Right atrium auricular region (tissue), 2 donors: ENCODE measurements at regions not wholly inside any gene's neighbourhood (a gene's known extent, or its start where the extent isn't known, plus 50 kb on each side); places are given as distances from the start of the nearest gene placed in this dataset.

ENCODE experiments used
- DNase-seq: peaks from one replicate; pipeline ENCODE4 v3.0.0-alpha.2; 2019; ENCODE audit warnings: low spot score
- H3K27ac ChIP-seq, 2 donors: fragments of 200-600 bp; sonication (generic); 1 replicate in 1 of 2; 2 replicates in 1 of 2; pipeline ENCODE4 v1.5.1; 2016 to 2019
- H3K27me3 ChIP-seq, 2 donors: fragments of 200-600 bp; sonication (generic); one replicate each; pipeline versions ENCODE4 v1.5.1 to v1.6.0; 2017 to 2019
- H3K36me3 ChIP-seq: fragments of 200-600 bp; sonication (generic); one replicate; pipeline ENCODE4 v1.5.1; 2016
- H3K4me1 ChIP-seq, 2 donors: fragments of 200-600 bp; sonication (generic); one replicate each; pipeline versions ENCODE4 v1.5.1 to v1.6.0; 2017 to 2019
- H3K4me3 ChIP-seq, 2 donors: fragments of 200-600 bp; sonication (generic); 1 replicate in 1 of 2; 2 replicates in 1 of 2; pipeline ENCODE4 v1.5.1; 2017 to 2019; ENCODE audit warnings: mild to moderate bottlenecking in 1 of 2, moderate library complexity in 1 of 2
- H3K9me3 ChIP-seq, 2 donors: fragments of 200-600 bp; sonication (generic); one replicate each; pipeline ENCODE4 v1.5.1; 2019
- CTCF ChIP-seq, 2 donors: fragments of 200-600 bp; sonication (generic); IDR thresholded peaks; one replicate each; pipeline ENCODE4 v1.5.1; 2019; ENCODE audit warnings: antibody characterized with exemption in 2 of 2

GRCh38 chr6:12555267-12555666 is 161.3 kb upstream of the PHACTR1 start:
- Histone ChIP-seq H3K36me3 (no peaks in the 10 kb centered on the region), H3K4me1 (no peaks in the 10 kb centered on the region), H3K27ac (no peak overlapping the region), H3K4me3 (no peak overlapping the region), H3K9me3 (no peaks in the 10 kb centered on the region), H3K27me3 (no peaks in the 10 kb centered on the region)
- no peak for DNase-seq
- TF ChIP-seq CTCF (IDR thresholded peaks at IDR 0.05): no peak

- Histone ChIP-seq H3K27ac (no peak overlapping the region), H3K9me3 (no peaks in the 10 kb centered on the region), H3K4me1 (no peaks in the 10 kb centered on the region), H3K36me3 (no peaks in the 10 kb centered on the region), H3K4me3 (no peak overlapping the region), H3K27me3 (no peaks in the 10 kb centered on the region)
- no peak for TF ChIP-seq CTCF (IDR thresholded peaks at IDR 0.05)
- no peak for DNase-seq
These were observed 160.8 kb upstream of the PHACTR1 start for GRCh38 chr6:12555781-12556180.

GRCh38 chr6:12557765-12558164 is 158.8 kb upstream of the PHACTR1 start:
- Histone ChIP-seq H3K9me3 (peaks cover 0 to 13% of the 10 kb centered on the region in 2 donors), H3K4me3 (no peak overlapping the region), H3K27ac (no peak overlapping the region), H3K36me3 (no peaks in the 10 kb centered on the region), H3K27me3 (no peaks in the 10 kb centered on the region), H3K4me1 (no peaks in the 10 kb centered on the region)
- no peak for TF ChIP-seq CTCF (IDR thresholded peaks at IDR 0.05)
- no peak for DNase-seq

GRCh38 chr6:12560315-12560714 is 156.3 kb upstream of the PHACTR1 start:
- H3K9me3 ChIP-seq: peaks cover 0 to 15% of the 10 kb centered on the region in 2 donors
- no peaks in the 10 kb centered on the region for H3K27me3 ChIP-seq
- no peak overlapping the region for H3K4me3 ChIP-seq
- no peaks in the 10 kb centered on the region for H3K36me3 ChIP-seq
- DNase-seq: no peak
- no peak overlapping the region for H3K27ac ChIP-seq
- no peak for TF ChIP-seq CTCF (IDR thresholded peaks at IDR 0.05)
- no peaks in the 10 kb centered on the region for H3K4me1 ChIP-seq

- H3K4me1 ChIP-seq: peaks cover 0 to 3% of the 10 kb centered on the region in 2 donors
- DNase-seq: no peak
- no peaks in the 10 kb centered on the region for H3K36me3 ChIP-seq
- H3K4me3 ChIP-seq: no peak overlapping the region
- H3K27ac ChIP-seq: no peak overlapping the region
- TF ChIP-seq CTCF (IDR thresholded peaks at IDR 0.05): no peak
- H3K27me3 ChIP-seq: no peaks in the 10 kb centered on the region
- H3K9me3 ChIP-seq: peaks cover 0 to 13% of the 10 kb centered on the region in 2 donors
These were observed 149.9 kb upstream of the PHACTR1 start for GRCh38 chr6:12566618-12567123.

- peaks cover 0 to 3% of the 10 kb centered on the region in 2 donors for H3K4me1 ChIP-seq
- H3K4me3 ChIP-seq: no peak overlapping the region
- H3K27me3 ChIP-seq: no peaks in the 10 kb centered on the region
- H3K27ac ChIP-seq: no peak overlapping the region
- no peak for TF ChIP-seq CTCF (IDR thresholded peaks at IDR 0.05)
- no peak for DNase-seq
- peaks cover 0 to 8% of the 10 kb centered on the region in 2 donors for H3K9me3 ChIP-seq
- H3K36me3 ChIP-seq: no peaks in the 10 kb centered on the region
These were observed 148.9 kb upstream of the PHACTR1 start for GRCh38 chr6:12567682-12568081.
